ENCODE measurements at regions not wholly inside any gene's neighbourhood (a gene's known extent, or its start where the extent isn't known, plus 50 kb on each side); places are given as distances from the start of the nearest gene placed in this dataset.

DNA sequence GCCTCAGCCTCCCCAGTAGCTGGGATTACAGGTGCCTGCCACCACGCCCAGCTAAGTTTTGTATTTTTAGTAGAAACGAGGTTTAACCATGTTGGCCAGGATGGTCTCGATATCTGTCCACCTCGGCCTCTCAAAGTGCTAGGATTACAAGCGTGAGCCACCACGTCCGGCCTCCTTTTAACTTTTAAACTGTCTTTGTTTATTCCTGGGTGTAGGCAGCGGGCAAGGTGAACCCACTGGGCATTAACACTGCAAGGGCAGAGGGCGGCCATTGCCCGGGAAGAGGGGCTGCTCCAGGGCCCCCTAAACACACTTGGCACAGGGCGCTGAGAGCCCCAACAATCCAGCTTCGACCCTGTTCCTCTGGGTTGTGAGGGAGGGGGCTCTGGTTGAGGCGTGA is 693.6 kb downstream of the BRD1 start:
- no peak overlapping the region for H2AFZ ChIP-seq (ENCODE audit: low read depth, low read length, poor library complexity, severe bottlenecking)
- no peaks in the 10 kb centered on the region for H3K79me2 ChIP-seq (ENCODE audit: insufficient read depth, low read length)
- H3K9ac ChIP-seq (ENCODE audit: low read length), result no peak overlapping the region
- no peak for ATAC-seq
- peaks cover 60% of the 10 kb centered on the region for H3K27me3 ChIP-seq (ENCODE audit: insufficient read depth, low read length)
- H3K9me3 ChIP-seq (ENCODE audit: control insufficient read depth in 1 of 2, insufficient read depth in 1 of 2, low read depth in 1 of 2, low read length in 2 of 2), result no peaks in the 10 kb centered on the region
- ChIA-PET RAD21 (ENCODE audit: low non-redundant PET in 1 of 2, low total read pairs in 2 of 2, uncharacterized antibody in 2 of 2, unreplicated experiment in 2 of 2) (no interaction called here), CTCF (no interaction called here), POLR2A (no interaction called here)
- no peaks in the 10 kb centered on the region for H3K9me2 ChIP-seq (ENCODE audit: insufficient read depth)
- DNase-seq (ENCODE audit: low read depth, low spot score), result no peak
- intact Hi-C loops (cut with micrococcal nuclease), result no loop called here
- H3K27ac ChIP-seq (ENCODE audit: low read depth, low read length), result no peak overlapping the region
- H3K4me2 ChIP-seq (ENCODE audit: low read length), result no peak overlapping the region
- no peaks in the 10 kb centered on the region for H3K36me3 ChIP-seq (ENCODE audit: control insufficient read depth in 1 of 2, insufficient read depth in 2 of 2, low read length in 2 of 2)
- no peaks in the 10 kb centered on the region for H4K20me1 ChIP-seq (ENCODE audit: insufficient read depth)
- H3K4me3 ChIP-seq (replicated peaks in 1 of 2; ENCODE audit: low read depth in 1 of 2, low read length in 2 of 2), result no peak overlapping the region
- H3K4me1 ChIP-seq (ENCODE audit: control insufficient read depth in 1 of 2, insufficient read depth in 2 of 2, low read length in 2 of 2), result no peaks in the 10 kb centered on the region
- TF ChIP-seq, protein P1, sequence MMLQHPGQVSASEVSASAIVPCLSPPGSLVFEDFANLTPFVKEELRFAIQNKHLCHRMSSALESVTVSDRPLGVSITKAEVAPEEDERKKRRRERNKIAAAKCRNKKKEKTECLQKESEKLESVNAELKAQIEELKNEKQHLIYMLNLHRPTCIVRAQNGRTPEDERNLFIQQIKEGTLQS (IDR thresholded peaks at IDR 0.05), result no peak
- TF ChIP-seq YY1 (IDR thresholded peaks at IDR 0.05; ENCODE audit: extremely low read depth, insufficient replicate concordance, low read depth, low read length) (no peak), TCF7L2 (IDR thresholded peaks at IDR 0.05; ENCODE audit: borderline replicate concordance, extremely low read depth, insufficient read depth, insufficient read length) (no peak)
- BruUV-seq (replicated peaks), result no TSS peak

DNA sequence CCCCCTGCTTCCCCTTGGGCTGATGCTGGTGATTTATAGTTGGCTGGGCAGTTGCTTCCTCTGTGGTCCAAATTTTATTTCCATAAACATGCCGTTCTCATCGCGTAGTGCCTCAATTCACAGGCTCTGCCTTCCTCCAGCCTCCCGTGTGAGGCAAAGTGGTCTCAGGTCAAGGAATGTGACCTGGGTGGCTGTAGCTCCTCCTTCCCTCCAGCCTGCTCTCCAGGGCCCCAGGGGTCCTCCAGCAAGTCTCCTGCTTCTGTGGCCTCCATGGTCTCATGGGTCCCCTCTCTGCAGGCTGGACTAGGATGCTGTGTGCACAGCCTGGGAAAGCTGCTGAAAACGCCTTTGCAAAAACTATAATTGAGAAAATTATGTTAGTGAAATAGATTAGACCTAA is 694.1 kb downstream of the BRD1 start:
- POLR2A ChIA-PET, result no interaction called here
- H3K4me3 ChIP-seq (replicated peaks in 1 of 2; ENCODE audit: low read depth in 1 of 2, low read length in 2 of 2), result no peak overlapping the region
- CTCF ChIA-PET, result no interaction called here
- no peak overlapping the region for H3K9ac ChIP-seq (ENCODE audit: low read length)
- no peak overlapping the region for H3K27ac ChIP-seq (ENCODE audit: low read depth, low read length)
- RAD21 ChIA-PET (ENCODE audit: low non-redundant PET in 1 of 2, low total read pairs in 2 of 2, uncharacterized antibody in 2 of 2, unreplicated experiment in 2 of 2), result no interaction called here
- ATAC-seq, result no peak
- no peaks in the 10 kb centered on the region for H3K9me2 ChIP-seq (ENCODE audit: insufficient read depth)
- TF ChIP-seq SIN3A (IDR thresholded peaks at IDR 0.05; ENCODE audit: low read depth), result no peak
- TF ChIP-seq POLR2A (IDR thresholded peaks at IDR 0.05; ENCODE audit: borderline replicate concordance, extremely low read depth, insufficient read depth, insufficient read length), result no peak
- no peak for TF ChIP-seq RAD21 (IDR thresholded peaks at IDR 0.05; ENCODE audit: low read depth)
- no peak for TF ChIP-seq YY1 (IDR thresholded peaks at IDR 0.05; ENCODE audit: extremely low read depth, insufficient replicate concordance, low read depth, low read length)
- TF ChIP-seq, protein P2, sequence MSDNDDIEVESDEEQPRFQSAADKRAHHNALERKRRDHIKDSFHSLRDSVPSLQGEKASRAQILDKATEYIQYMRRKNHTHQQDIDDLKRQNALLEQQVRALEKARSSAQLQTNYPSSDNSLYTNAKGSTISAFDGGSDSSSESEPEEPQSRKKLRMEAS (IDR thresholded peaks at IDR 0.05), result no peak
- TF ChIP-seq, protein P3, sequence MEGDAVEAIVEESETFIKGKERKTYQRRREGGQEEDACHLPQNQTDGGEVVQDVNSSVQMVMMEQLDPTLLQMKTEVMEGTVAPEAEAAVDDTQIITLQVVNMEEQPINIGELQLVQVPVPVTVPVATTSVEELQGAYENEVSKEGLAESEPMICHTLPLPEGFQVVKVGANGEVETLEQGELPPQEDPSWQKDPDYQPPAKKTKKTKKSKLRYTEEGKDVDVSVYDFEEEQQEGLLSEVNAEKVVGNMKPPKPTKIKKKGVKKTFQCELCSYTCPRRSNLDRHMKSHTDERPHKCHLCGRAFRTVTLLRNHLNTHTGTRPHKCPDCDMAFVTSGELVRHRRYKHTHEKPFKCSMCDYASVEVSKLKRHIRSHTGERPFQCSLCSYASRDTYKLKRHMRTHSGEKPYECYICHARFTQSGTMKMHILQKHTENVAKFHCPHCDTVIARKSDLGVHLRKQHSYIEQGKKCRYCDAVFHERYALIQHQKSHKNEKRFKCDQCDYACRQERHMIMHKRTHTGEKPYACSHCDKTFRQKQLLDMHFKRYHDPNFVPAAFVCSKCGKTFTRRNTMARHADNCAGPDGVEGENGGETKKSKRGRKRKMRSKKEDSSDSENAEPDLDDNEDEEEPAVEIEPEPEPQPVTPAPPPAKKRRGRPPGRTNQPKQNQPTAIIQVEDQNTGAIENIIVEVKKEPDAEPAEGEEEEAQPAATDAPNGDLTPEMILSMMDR (IDR thresholded peaks at IDR 0.05 in 2 of 3, conservative IDR thresholded peaks at IDR 0.05 in 1 of 3; ENCODE audit: borderline replicate concordance in 1 of 3, insufficient read depth in 1 of 3, low read depth in 2 of 3, low read length in 2 of 3), result no peak
- TF ChIP-seq CEBPB (IDR thresholded peaks at IDR 0.05; ENCODE audit: low read depth), result no peak
- no peak for TF ChIP-seq ZFX (IDR thresholded peaks at IDR 0.05)
- no peak for TF ChIP-seq SP1 (IDR thresholded peaks at IDR 0.05; ENCODE audit: low read depth)
- TF ChIP-seq CBX3 (IDR thresholded peaks at IDR 0.05; ENCODE audit: low read depth), result no peak
- no peak for TF ChIP-seq ELF1 (IDR thresholded peaks at IDR 0.05; ENCODE audit: borderline replicate concordance, low read depth)
- intact Hi-C loops (cut with micrococcal nuclease), result no loop called here
- no peaks in the 10 kb centered on the region for H3K36me3 ChIP-seq (ENCODE audit: control insufficient read depth in 1 of 2, insufficient read depth in 2 of 2, low read length in 2 of 2)
- peaks cover 64% of the 10 kb centered on the region for H3K27me3 ChIP-seq (ENCODE audit: insufficient read depth, low read length)
- H4K20me1 ChIP-seq (ENCODE audit: insufficient read depth), result no peaks in the 10 kb centered on the region
- no TSS peak for BruUV-seq (replicated peaks)
- no peak for DNase-seq (ENCODE audit: low read depth, low spot score)
- no peaks in the 10 kb centered on the region for H3K79me2 ChIP-seq (ENCODE audit: insufficient read depth, low read length)
- no peak overlapping the region for H2AFZ ChIP-seq (ENCODE audit: low read depth, low read length, poor library complexity, severe bottlenecking)
- H3K4me1 ChIP-seq (ENCODE audit: control insufficient read depth in 1 of 2, insufficient read depth in 2 of 2, low read length in 2 of 2), result no peaks in the 10 kb centered on the region
- no peaks in the 10 kb centered on the region for H3K9me3 ChIP-seq (ENCODE audit: control insufficient read depth in 1 of 2, insufficient read depth in 1 of 2, low read depth in 1 of 2, low read length in 2 of 2)
- no peak overlapping the region for H3K4me2 ChIP-seq (ENCODE audit: low read length)
